H9 (cell line): ENCODE measurements at regions not wholly inside any gene's neighbourhood (a gene's known extent, or its start where the extent isn't known, plus 50 kb on each side); places are given as distances from the start of the nearest gene placed in this dataset.

Experiments used
- DNase-seq: peaks from one replicate; pipeline ENCODE4 v3.0.0-alpha.2; 2017
- H2AFZ ChIP-seq: one replicate; pipeline ENCODE4 v1.6.1; 2013; ENCODE audit warnings: mild to moderate bottlenecking, low read length, control low read depth, moderate library complexity
- H2AK5ac ChIP-seq: 2 replicates; pipeline ENCODE4 v1.6.1; 2013; ENCODE audit warnings: low read length, control low read depth, mixed read lengths; ENCODE audit not compliant: insufficient read length
- H2BK120ac ChIP-seq: one replicate; pipeline ENCODE4 v1.6.1; 2013; ENCODE audit warnings: low read depth, mild to moderate bottlenecking, low read length, control low read depth, inconsistent platforms; ENCODE audit not compliant: poor library complexity, severe bottlenecking
- H2BK12ac ChIP-seq: 2 replicates; pipeline ENCODE4 v1.6.1; 2013; ENCODE audit warnings: low read length, control low read depth, mixed read lengths, low read depth; ENCODE audit not compliant: insufficient read length
- H2BK15ac ChIP-seq: 2 replicates; pipeline ENCODE4 v1.6.1; 2013; ENCODE audit warnings: low read depth, low read length, control low read depth
- H2BK20ac ChIP-seq: one replicate; pipeline ENCODE4 v1.6.1; 2013; ENCODE audit warnings: low read depth, mild to moderate bottlenecking, low read length, control low read depth, inconsistent platforms; ENCODE audit not compliant: poor library complexity, severe bottlenecking
- H2BK5ac ChIP-seq: 2 replicates; pipeline ENCODE4 v1.6.1; 2013; ENCODE audit warnings: low read length, control low read depth, mixed read lengths; ENCODE audit not compliant: insufficient read length
- H3K14ac ChIP-seq: 2 replicates; pipeline ENCODE4 v1.6.1; 2013; ENCODE audit warnings: low read length, control low read depth; ENCODE audit not compliant: insufficient read depth
- H3K18ac ChIP-seq: 2 replicates; pipeline ENCODE4 v1.6.1; 2013; ENCODE audit warnings: low read depth, mild to moderate bottlenecking, mixed read lengths, low read length, control low read depth; ENCODE audit not compliant: insufficient read length
- H3K23ac ChIP-seq: 2 replicates; pipeline ENCODE4 v1.6.1; 2013; ENCODE audit warnings: low read length, control low read depth, mixed read lengths, low read depth; ENCODE audit not compliant: insufficient read length
- H3K23me2 ChIP-seq: 2 replicates; pipeline ENCODE4 v1.6.1; 2013; ENCODE audit warnings: low read depth, mild to moderate bottlenecking, mixed read lengths, low read length, control low read depth; ENCODE audit not compliant: insufficient read length, poor library complexity, severe bottlenecking
- H3K27ac ChIP-seq: 2 replicates; pipeline ENCODE4 v1.5.1; 2013; ENCODE audit warnings: low read length, control low read depth, mixed read lengths, low read depth; ENCODE audit not compliant: insufficient read length
- H3K27me3 ChIP-seq: 2 replicates; pipeline ENCODE4 v1.6.1; 2013; ENCODE audit warnings: low read length, control low read depth, inconsistent platforms; ENCODE audit not compliant: insufficient read depth
- H3K4ac ChIP-seq: 2 replicates; pipeline ENCODE4 v1.6.1; 2013; ENCODE audit warnings: low read depth, mild to moderate bottlenecking, control low read depth, inconsistent platforms, low read length, moderate library complexity
- H3K4me1 ChIP-seq: 2 replicates; pipeline ENCODE4 v1.6.1; 2013; ENCODE audit warnings: low read length, control low read depth, inconsistent platforms; ENCODE audit not compliant: insufficient read depth
- H3K4me2 ChIP-seq: 2 replicates; pipeline ENCODE4 v1.6.1; 2013; ENCODE audit warnings: low read length, control low read depth, mixed read lengths; ENCODE audit not compliant: insufficient read length, insufficient read depth
- H3K56ac ChIP-seq: 2 replicates; pipeline ENCODE4 v1.6.1; 2013; ENCODE audit warnings: low read depth, mild to moderate bottlenecking, mixed read lengths, low read length, control low read depth; ENCODE audit not compliant: insufficient read length
- H3K79me1 ChIP-seq: 2 replicates; pipeline ENCODE4 v1.6.1; 2013; ENCODE audit warnings: low read depth, mild to moderate bottlenecking, moderate library complexity, low read length, control low read depth, inconsistent platforms; ENCODE audit not compliant: insufficient read depth, poor library complexity, severe bottlenecking
- H3K79me2 ChIP-seq: 2 replicates; pipeline ENCODE4 v1.6.1; 2013; ENCODE audit warnings: low read length, control low read depth, inconsistent platforms; ENCODE audit not compliant: insufficient read depth
- H3K9ac ChIP-seq: 2 replicates; pipeline ENCODE4 v1.6.1; 2013; ENCODE audit warnings: low read length, control low read depth, mixed read lengths; ENCODE audit not compliant: insufficient read length; ENCODE audit errors: extremely low read depth
- H3K9me3 ChIP-seq: one replicate; pipeline ENCODE4 v1.6.1; 2013; ENCODE audit warnings: low read depth, low read length, inconsistent platforms; ENCODE audit not compliant: control insufficient read depth
- H3T11ph ChIP-seq: one replicate; pipeline ENCODE4 v1.6.1; 2013; ENCODE audit warnings: mild to moderate bottlenecking, low read length, control low read depth, inconsistent platforms
- H4K20me1 ChIP-seq: one replicate; pipeline ENCODE4 v1.6.1; 2013; ENCODE audit not compliant: control insufficient read depth, insufficient read length, insufficient read depth
- H4K5ac ChIP-seq: 2 replicates; pipeline ENCODE4 v1.6.1; 2013; ENCODE audit warnings: low read depth, mild to moderate bottlenecking, mixed read lengths, low read length, control low read depth; ENCODE audit not compliant: insufficient read length
- H4K8ac ChIP-seq: replicated peaks from 2 replicates; pipeline ENCODE4 v1.6.1; 2013; ENCODE audit warnings: low read length, control low read depth, mixed read lengths, low read depth; ENCODE audit not compliant: insufficient read length
- H4K91ac ChIP-seq: 2 replicates; pipeline ENCODE4 v1.6.1; 2013; ENCODE audit warnings: low read depth, mild to moderate bottlenecking, moderate library complexity, mixed read lengths, low read length, control low read depth; ENCODE audit not compliant: insufficient read length
- H3K27ac Mint-ChIP-seq, 3 experiments: 2 replicates in 2 of 3; 3 replicates in 1 of 3; pipeline ENCODE4 v1.8.0; 2020 to 2021; ENCODE audit warnings: mixed read lengths in 3 of 3, mild to moderate bottlenecking in 1 of 3, moderate library complexity in 1 of 3
- H3K27me3 Mint-ChIP-seq: 2 replicates; pipeline ENCODE4 v1.8.0; 2021; ENCODE audit warnings: low read depth, mild to moderate bottlenecking, moderate library complexity, mixed read lengths
- H3K36me3 Mint-ChIP-seq, 3 experiments: 2 replicates in 2 of 3; 3 replicates in 1 of 3; pipeline ENCODE4 v1.8.0; 2020 to 2021; ENCODE audit warnings: low read depth in 3 of 3, mixed read lengths in 3 of 3; ENCODE audit not compliant: insufficient read depth in 1 of 3
- H3K4me1 Mint-ChIP-seq, 2 experiments: 2 replicates each; pipeline ENCODE4 v1.8.0; 2020; ENCODE audit warnings: mixed read lengths in 2 of 2
- H3K4me3 Mint-ChIP-seq, 2 experiments: 2 replicates in 1 of 2; 3 replicates in 1 of 2; pipeline ENCODE4 v1.8.0; 2020 to 2021; ENCODE audit warnings: mild to moderate bottlenecking in 2 of 2, mixed read lengths in 2 of 2, moderate library complexity in 1 of 2
- H3K9me3 Mint-ChIP-seq, 2 experiments: 2 replicates in 1 of 2; 3 replicates in 1 of 2; pipeline ENCODE4 v1.8.0; 2020; ENCODE audit warnings: mild to moderate bottlenecking in 2 of 2, mixed read lengths in 2 of 2, moderate library complexity in 1 of 2
- WGBS: extraction: QIAGEN DNeasy Blood & Tissue Kit; methylation state at CpG from one replicate; pipeline ENCODE4 v1.1.7; 2013; ENCODE audit warnings: missing lambda C conversion rate, low lambda C conversion rate, mixed read lengths; ENCODE audit not compliant: insufficient read length; ENCODE audit errors: extremely low coverage; 5-methylcytosine and 5-hydroxymethylcytosine counted together
- TF ChIP-seq, protein P1 (sequence below): fragments of 200-600 bp; sonication (generic); conservative IDR thresholded peaks from 3 replicates; pipeline ENCODE4 v1.8.0; 2021; ENCODE audit warnings: antibody characterized with exemption, mild to moderate bottlenecking

DNA sequence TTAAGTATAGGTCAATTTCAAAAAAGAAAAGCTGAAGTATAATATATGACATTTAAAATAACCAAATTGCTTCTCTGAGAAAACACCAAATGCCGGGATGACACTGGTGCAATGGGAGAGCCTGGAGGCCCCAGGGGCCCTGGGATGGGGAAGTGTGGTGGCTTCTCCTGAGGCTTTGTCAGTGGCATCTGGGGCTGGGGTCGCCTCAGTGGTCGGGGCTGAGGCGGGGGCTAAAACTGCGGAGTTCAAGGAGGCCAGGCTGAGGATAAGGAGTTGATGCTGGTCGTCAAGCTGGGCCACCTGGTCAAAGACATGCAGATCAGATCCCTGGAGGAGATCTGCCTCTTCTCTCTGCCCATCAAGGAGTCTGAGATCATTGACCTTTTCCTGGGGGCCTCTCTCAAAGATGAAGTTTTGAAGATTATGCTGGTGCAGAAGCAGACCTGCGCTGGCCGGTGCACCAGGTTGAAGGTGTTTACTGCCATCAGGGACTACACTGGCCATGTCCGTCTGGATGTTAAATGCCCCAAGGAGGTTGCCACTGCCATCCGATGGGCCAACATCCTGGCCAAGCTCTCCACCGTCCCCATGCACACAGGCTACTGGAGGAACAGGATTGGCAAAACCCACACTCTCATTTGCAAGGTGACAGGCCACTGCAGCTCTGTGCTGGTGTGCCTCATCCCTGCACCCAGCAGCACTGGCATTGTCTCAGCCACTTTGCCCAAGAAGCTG lies 660.1 kb upstream of the CCDC179 start:
- no peak overlapping the region for H3K27ac Mint-ChIP-seq

More for the DNA sequence above, 660.1 kb upstream of the CCDC179 start:
- no CpG with 5 or more reads among the region's 11 CpGs for WGBS
- H2AK5ac ChIP-seq, result no peak overlapping the region
- H3K23ac ChIP-seq, result no peak overlapping the region
- no peak overlapping the region for H3K4me2 ChIP-seq
- no peak for DNase-seq
- H2BK12ac ChIP-seq, result no peak overlapping the region
- no peak overlapping the region for H2BK120ac ChIP-seq
- no peak overlapping the region for H3K18ac ChIP-seq
- no peak overlapping the region for H3K4ac ChIP-seq
- H3K23me2 ChIP-seq, result no peaks in the 10 kb centered on the region
- Mint-ChIP-seq H3K4me1 (peaks cover 27 to 29% of the 10 kb centered on the region in 2 experiments), H3K9me3 (no peaks in the 10 kb centered on the region), H3K4me3 (no peak overlapping the region), H3K36me3 (no peaks in the 10 kb centered on the region), H3K27me3 (no peaks in the 10 kb centered on the region)
- no peak overlapping the region for H3K9ac ChIP-seq
- peaks cover 2% of the 10 kb centered on the region; the same call in 1 of the 2 replicates for H3K4me1 ChIP-seq
- no peaks in the 10 kb centered on the region for H3K9me3 ChIP-seq
- H4K91ac ChIP-seq, result no peak overlapping the region
- H2AFZ ChIP-seq, result no peak overlapping the region
- no peak overlapping the region for H3K56ac ChIP-seq
- no peaks in the 10 kb centered on the region for H4K20me1 ChIP-seq
- H2BK15ac ChIP-seq, result no peak overlapping the region
- H3K79me2 ChIP-seq, result no peaks in the 10 kb centered on the region
- no peak overlapping the region for H3K14ac ChIP-seq
- H3K79me1 ChIP-seq, result no peaks in the 10 kb centered on the region
- no peak overlapping the region for H3K27ac ChIP-seq
- H4K5ac ChIP-seq, result no peak overlapping the region
- no peak overlapping the region for H2BK20ac ChIP-seq
- H3T11ph ChIP-seq, result no peak overlapping the region
- no peaks in the 10 kb centered on the region for H3K27me3 ChIP-seq
- no peak overlapping the region for H2BK5ac ChIP-seq
- TF ChIP-seq, protein P1, sequence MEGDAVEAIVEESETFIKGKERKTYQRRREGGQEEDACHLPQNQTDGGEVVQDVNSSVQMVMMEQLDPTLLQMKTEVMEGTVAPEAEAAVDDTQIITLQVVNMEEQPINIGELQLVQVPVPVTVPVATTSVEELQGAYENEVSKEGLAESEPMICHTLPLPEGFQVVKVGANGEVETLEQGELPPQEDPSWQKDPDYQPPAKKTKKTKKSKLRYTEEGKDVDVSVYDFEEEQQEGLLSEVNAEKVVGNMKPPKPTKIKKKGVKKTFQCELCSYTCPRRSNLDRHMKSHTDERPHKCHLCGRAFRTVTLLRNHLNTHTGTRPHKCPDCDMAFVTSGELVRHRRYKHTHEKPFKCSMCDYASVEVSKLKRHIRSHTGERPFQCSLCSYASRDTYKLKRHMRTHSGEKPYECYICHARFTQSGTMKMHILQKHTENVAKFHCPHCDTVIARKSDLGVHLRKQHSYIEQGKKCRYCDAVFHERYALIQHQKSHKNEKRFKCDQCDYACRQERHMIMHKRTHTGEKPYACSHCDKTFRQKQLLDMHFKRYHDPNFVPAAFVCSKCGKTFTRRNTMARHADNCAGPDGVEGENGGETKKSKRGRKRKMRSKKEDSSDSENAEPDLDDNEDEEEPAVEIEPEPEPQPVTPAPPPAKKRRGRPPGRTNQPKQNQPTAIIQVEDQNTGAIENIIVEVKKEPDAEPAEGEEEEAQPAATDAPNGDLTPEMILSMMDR, result no peak
- no peak overlapping the region for H4K8ac ChIP-seq
